ENCODE measurements at regions not wholly inside any gene's neighbourhood (a gene's known extent, or its start where the extent isn't known, plus 50 kb on each side); places are given as distances from the start of the nearest gene placed in this dataset.
A peak's percentile ranks its signal among the peaks of the same experiment; 100 is the strongest.

- Mint-ChIP-seq H3K4me3 (ENCODE audit: unreplicated experiment) (no peak overlapping the region), H3K9me3 (ENCODE audit: unreplicated experiment) (no peaks in the 10 kb centered on the region), H3K27me3 (ENCODE audit: insufficient read depth, unreplicated experiment) (peaks cover 59% of the 10 kb centered on the region), H3K27ac (ENCODE audit: low read depth, unreplicated experiment) (no peak overlapping the region), H3K4me1 (ENCODE audit: insufficient read depth, unreplicated experiment) (no peaks in the 10 kb centered on the region), H3K36me3 (ENCODE audit: insufficient read depth, unreplicated experiment) (no peaks in the 10 kb centered on the region)
- no TSS peak for BruUV-seq (replicated peaks)
- TF ChIP-seq, protein P1, sequence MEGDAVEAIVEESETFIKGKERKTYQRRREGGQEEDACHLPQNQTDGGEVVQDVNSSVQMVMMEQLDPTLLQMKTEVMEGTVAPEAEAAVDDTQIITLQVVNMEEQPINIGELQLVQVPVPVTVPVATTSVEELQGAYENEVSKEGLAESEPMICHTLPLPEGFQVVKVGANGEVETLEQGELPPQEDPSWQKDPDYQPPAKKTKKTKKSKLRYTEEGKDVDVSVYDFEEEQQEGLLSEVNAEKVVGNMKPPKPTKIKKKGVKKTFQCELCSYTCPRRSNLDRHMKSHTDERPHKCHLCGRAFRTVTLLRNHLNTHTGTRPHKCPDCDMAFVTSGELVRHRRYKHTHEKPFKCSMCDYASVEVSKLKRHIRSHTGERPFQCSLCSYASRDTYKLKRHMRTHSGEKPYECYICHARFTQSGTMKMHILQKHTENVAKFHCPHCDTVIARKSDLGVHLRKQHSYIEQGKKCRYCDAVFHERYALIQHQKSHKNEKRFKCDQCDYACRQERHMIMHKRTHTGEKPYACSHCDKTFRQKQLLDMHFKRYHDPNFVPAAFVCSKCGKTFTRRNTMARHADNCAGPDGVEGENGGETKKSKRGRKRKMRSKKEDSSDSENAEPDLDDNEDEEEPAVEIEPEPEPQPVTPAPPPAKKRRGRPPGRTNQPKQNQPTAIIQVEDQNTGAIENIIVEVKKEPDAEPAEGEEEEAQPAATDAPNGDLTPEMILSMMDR (IDR thresholded peaks at IDR 0.05; ENCODE audit: unreplicated experiment): no peak
- CTCF ChIA-PET: no interaction called here
- intact Hi-C loops (cut with micrococcal nuclease): no loop called here
- no peak for DNase-seq (ENCODE audit: unreplicated experiment)
- POLR2A ChIA-PET: no interaction called here
These were observed 230.1 kb downstream of the CAAP1 start for GRCh38 chr9:26662476-26662875.

DNA sequence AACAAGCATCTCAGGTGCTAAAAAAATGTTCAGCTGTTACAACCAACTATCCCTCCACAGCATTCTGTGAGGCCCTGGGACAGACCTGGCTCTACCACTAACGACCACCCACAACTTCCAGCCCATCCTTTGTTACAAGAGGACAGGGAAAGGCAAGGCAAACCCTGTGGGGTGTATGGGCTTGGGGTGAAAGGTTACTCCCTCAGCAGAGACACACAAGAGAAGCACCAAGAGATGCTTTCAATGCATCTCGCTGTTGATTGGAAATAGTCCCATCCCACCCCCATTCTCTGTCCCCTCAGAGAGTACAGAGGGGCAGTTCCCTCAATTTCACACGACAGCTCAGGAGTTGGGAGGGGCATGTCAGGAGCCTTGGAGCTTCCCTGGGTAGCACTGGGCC, 234.1 kb downstream of the CAAP1 start:
- H3K4me3 Mint-ChIP-seq (ENCODE audit: unreplicated experiment): no peak overlapping the region
- ChIA-PET POLR2A (no interaction called here), CTCF (interaction anchor here (0.6 to 4.2 kb wide), 2 partner anchors 9 to 10 kb away, joined by 3 to 41 read pairs; no protein-coding TSS in a partner anchor)
- no peaks in the 10 kb centered on the region for H3K9me3 Mint-ChIP-seq (ENCODE audit: unreplicated experiment)
- H3K36me3 Mint-ChIP-seq (ENCODE audit: insufficient read depth, unreplicated experiment): no peaks in the 10 kb centered on the region
- DNase-seq (ENCODE audit: unreplicated experiment): no peak
- H3K27ac Mint-ChIP-seq (ENCODE audit: low read depth, unreplicated experiment): no peak overlapping the region
- BruUV-seq (replicated peaks): no TSS peak
- intact Hi-C loops (cut with micrococcal nuclease): loop anchor here (5.0 kb wide), 1 partner anchor 331 kb away; no protein-coding TSS in a partner anchor
- H3K4me1 Mint-ChIP-seq (ENCODE audit: insufficient read depth, unreplicated experiment): no peaks in the 10 kb centered on the region
- TF ChIP-seq, protein P1 (IDR thresholded peaks at IDR 0.05; ENCODE audit: unreplicated experiment): no peak
- peaks cover 64% of the 10 kb centered on the region for H3K27me3 Mint-ChIP-seq (ENCODE audit: insufficient read depth, unreplicated experiment)

DNA sequence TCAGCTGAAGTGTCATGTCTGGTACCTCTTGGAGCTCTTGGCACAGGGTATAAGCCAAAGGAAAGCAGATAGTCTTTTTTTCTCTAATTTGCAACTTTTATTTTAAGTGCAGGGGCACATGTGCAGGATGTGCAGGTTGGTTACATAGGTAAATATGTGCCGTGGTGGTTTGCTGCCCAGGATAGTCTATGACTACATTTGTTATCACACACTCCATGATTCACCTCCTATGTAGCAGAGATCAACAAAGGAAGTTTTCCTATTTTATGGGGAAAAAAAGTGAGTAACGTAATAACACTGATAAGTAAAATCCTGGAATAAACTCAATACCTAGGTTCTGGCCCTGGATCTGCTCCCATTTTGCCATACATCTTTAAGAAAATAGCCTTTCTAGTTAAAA, 234.6 kb downstream of the CAAP1 start:
- no TSS peak for BruUV-seq (replicated peaks)
- Mint-ChIP-seq H3K27ac (ENCODE audit: low read depth, unreplicated experiment) (no peak overlapping the region), H3K4me3 (ENCODE audit: unreplicated experiment) (no peak overlapping the region), H3K27me3 (ENCODE audit: insufficient read depth, unreplicated experiment) (peaks cover 69% of the 10 kb centered on the region), H3K4me1 (ENCODE audit: insufficient read depth, unreplicated experiment) (no peaks in the 10 kb centered on the region), H3K36me3 (ENCODE audit: insufficient read depth, unreplicated experiment) (no peaks in the 10 kb centered on the region), H3K9me3 (ENCODE audit: unreplicated experiment) (no peaks in the 10 kb centered on the region)
- intact Hi-C loops (cut with micrococcal nuclease): loop anchor here (5.0 kb wide), 1 partner anchor 331 kb away; no protein-coding TSS in a partner anchor
- DNase-seq (ENCODE audit: unreplicated experiment): no peak
- POLR2A ChIA-PET: no interaction called here
- CTCF ChIA-PET: interaction anchor here (0.6 to 4.2 kb wide), 3 partner anchors 9 to 11 kb away, joined by 3 to 41 read pairs (median 3); no protein-coding TSS in a partner anchor
- TF ChIP-seq, protein P1 (IDR thresholded peaks at IDR 0.05; ENCODE audit: unreplicated experiment): no peak

DNA sequence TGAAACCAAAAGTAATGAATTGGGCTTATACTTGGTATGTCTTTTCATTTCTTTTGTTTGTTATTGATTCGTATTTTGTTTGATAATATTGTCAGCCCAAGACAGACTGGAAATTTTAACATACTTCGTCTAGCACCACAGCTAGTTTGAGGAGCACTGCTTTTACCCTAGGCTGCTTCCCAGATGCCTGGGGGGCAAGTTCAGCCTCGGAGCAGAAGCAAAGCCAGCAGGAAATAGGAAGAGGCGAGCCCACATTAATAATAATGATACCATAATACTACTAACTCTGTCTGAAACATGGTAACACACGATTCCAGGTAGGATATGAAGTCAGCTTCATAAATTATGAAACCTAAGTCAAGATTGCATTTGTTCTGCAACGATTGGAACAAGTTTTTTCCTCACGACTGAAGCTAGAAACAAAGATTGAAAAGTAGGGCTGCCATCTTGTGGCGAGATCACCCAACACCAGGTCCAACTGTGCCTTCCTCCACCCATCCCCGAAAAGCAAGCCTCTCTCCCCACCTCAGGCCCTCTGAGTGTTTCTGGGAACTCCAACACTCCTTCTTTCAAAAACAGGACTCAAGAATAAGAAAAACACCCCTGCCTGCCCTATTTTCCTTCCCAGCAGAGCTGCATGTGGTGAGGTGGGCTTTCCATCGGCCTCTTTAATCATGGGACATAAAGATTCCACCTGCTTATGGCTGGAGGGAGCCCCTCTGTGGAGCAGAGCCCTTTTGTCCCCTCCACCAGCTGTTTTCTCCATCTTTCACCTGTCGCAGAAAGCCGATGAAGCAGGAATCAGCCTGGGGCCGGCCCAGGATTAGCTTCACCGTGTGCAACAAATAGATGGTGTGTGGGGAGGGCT, 236.4 kb downstream of the CAAP1 start:
- Mint-ChIP-seq H3K9me3 (ENCODE audit: unreplicated experiment) (peaks cover 7% of the 10 kb centered on the region), H3K4me1 (ENCODE audit: insufficient read depth, unreplicated experiment) (no peaks in the 10 kb centered on the region), H3K4me3 (ENCODE audit: unreplicated experiment) (no peak overlapping the region), H3K36me3 (ENCODE audit: insufficient read depth, unreplicated experiment) (no peaks in the 10 kb centered on the region), H3K27me3 (ENCODE audit: insufficient read depth, unreplicated experiment) (peaks cover 71% of the 10 kb centered on the region), H3K27ac (ENCODE audit: low read depth, unreplicated experiment) (no peak overlapping the region)
- ChIA-PET POLR2A (interaction anchor here (0.6 to 0.7 kb wide), 2 partner anchors 188 to 299 kb away, joined by 3 read pairs; no protein-coding TSS in a partner anchor), CTCF (interaction anchor here (0.6 to 4.2 kb wide), 17 partner anchors 10 to 692 kb away, joined by 3 to 41 read pairs (median 3); no protein-coding TSS in a partner anchor)
- peak; percentile 57 for DNase-seq (ENCODE audit: unreplicated experiment)
- TF ChIP-seq, protein P1 (IDR thresholded peaks at IDR 0.05; ENCODE audit: unreplicated experiment): peak; percentile 20
- intact Hi-C loops (cut with micrococcal nuclease): loop anchor here (1.0 to 5.0 kb wide), 2 partner anchors 329 to 692 kb away; no protein-coding TSS in a partner anchor
- BruUV-seq (replicated peaks): no TSS peak

All from MCF 10A (cell line).